ENCODE measurements at regions not wholly inside any gene's neighbourhood (a gene's known extent, or its start where the extent isn't known, plus 50 kb on each side); places are given as distances from the start of the nearest gene placed in this dataset.

DNA sequence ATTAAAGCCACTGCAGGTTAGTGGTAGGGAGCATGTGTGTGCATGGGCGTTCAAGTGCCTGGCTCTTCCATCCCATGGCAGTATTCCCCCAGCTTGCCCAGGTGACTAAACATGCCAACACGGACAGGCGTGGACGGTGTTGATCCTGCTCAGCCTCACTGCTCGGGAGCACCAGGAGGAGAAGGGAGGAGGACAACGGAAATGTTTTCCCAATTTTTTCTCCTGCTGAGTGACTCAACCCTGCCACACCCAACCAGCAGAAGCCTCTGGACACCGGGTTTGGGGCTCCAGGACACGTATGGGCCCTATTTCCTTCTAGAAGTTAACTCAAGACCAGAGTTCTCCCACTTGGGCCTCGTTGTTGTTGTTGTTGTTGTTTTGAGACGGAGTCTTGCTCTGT lies 139.1 kb downstream of the CYP26B1 start:
- H3K4me3 ChIP-seq (ENCODE audit: low read length) = no peak overlapping the region
- DNase-seq (ENCODE audit: low read depth, low spot score) = no peak

DNA sequence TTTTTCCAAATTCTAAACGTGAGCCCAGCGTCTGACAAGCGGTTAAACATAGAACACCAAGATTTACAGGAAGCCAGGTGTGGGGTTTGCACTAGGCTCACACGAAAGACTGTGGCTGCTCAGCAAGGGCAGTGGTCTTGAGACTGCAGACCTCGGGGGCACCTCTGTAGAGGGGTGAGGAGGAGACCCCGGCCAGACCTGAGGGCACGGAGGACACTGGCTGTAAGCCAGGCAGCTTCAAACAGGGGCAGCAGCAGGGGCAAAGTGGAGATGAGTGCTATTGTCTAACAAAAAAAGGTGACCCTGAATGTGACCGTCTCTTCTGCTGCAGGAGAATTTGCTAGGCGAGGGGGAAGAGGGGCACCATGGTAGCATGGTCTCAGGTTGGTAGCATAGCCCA lies 140.3 kb downstream of the CYP26B1 start:
- DNase-seq (ENCODE audit: low read depth, low spot score) = no peak
- no peak overlapping the region for H3K4me3 ChIP-seq (ENCODE audit: low read length)

DNA sequence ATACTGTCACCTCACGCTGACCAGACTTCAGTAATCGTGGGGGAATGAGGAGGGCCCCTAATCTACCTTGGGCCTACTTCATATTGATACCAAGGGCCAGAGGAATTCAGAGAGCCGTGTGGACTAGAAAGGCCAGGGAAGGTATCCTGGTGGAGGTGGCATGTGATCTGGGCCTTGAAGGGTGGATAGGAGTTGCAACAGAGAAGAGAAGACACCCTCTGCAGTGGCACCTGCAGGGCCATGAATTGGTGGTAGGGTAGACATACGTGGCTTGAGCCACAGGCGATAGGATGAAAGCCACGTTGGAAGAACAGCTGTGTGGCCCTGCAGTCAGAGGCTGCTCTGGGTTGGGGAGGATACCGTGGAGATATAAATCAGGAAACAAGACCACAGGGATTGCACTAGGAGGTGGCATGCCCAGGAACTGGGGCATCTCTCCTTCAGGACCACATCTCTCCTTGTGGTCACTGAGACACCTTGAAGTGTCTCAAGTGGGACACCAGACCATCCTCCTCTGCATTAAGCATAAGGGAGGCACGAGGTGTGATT lies 141.4 kb downstream of the CYP26B1 start:
- DNase-seq (ENCODE audit: low read depth, low spot score) = no peak
- H3K4me3 ChIP-seq (ENCODE audit: low read length) = no peak overlapping the region

DNA sequence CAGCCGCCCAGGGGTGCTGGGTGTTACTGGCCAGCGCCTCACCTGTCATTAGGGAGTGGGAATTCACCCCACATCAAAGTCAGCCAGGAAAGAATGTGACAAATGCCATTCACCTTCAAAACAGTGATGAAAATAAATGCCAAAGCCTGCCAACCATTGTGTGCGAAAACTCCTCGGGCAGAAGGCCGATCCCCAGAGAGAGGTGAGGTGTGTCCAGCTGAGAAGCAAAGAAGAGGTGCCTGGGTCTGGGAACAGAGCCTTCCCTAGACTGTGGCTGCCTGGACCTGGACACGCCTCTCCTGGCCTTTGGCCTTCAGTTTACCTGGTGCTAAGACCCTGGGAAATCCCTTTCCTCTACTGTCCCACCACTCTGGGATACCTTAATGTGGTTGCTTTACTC lies 142.7 kb downstream of the CYP26B1 start:
- H3K4me3 ChIP-seq (ENCODE audit: low read length) = no peak overlapping the region
- no peak for DNase-seq (ENCODE audit: low read depth, low spot score)

DNA sequence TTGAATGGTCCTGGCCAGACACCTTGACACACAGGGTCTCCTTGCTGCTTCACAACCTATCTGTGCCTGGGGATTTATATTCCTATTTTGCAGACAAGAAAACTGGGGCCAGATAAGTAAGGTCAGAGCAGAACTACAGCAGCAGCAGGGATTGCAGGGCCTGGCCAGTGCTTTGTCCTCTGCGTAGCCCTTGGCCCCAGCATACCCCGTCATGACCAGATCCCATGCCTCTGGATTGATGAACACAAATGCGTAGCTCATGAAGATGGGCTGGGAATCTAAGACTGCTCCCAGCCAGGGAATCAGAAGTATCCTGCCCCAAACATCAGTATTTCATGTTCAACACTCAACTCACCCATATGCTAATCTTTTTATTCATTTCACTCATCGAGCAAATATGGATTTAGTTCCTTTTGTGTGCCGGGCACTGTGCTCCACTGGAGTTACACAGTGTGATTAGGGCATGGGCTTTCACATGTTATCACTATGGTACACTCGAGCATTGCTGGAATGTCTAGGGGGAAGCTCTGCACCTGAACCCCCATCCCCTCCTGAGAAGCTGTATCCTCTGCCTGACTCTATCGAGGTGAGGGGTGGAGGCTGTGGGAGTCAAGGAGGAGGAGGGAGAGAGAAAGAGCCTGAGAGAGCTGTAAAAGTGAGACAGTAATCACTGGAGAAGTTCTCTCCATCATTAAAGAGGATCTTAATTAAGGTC lies 143.3 kb downstream of the CYP26B1 start:
- DNase-seq (ENCODE audit: low read depth, low spot score) = no peak
- H3K4me3 ChIP-seq (ENCODE audit: low read length) = no peak overlapping the region

DNA sequence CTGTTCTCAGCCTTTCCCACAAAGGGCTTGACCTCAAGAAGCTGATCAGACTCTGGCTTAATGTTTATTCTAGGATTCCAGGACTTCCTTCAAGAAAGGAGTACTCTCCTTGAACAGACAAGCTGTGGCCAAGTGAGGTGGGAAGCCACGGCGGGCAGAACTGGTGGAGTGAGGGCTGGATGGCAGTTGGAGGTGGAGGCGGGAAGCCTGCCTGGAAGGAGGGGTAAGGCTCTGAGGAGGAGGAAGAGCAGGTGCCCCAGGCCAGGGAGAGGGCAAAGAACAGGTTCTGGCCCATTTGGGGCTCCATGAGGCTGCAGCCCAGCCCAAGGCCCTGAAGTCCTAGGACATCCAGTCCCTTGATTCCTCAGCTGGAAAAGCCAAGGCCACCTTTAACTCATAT lies 143.9 kb downstream of the CYP26B1 start:
- no peak overlapping the region for H3K4me3 ChIP-seq (ENCODE audit: low read length)
- no peak for DNase-seq (ENCODE audit: low read depth, low spot score)

DNA sequence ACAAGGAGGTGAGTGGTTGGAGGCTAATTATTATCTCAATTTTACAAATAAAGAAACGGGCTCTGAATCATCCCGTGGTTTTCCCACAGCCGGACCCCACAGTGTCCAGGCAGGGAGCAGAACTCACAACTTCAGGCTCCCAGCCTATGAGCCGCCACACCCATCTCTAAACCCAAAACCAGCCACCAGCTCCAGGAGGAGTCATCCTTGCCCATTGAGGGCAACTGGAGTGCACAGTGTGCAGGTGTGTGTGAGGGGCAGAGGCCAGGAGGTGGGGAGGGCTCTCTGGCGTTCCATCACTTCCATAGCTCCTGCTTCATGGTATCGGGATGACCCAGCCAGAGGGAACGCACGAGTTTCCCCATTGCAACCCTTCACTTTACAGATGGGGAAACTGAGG lies 144.5 kb downstream of the CYP26B1 start:
- DNase-seq (ENCODE audit: low read depth, low spot score) = no peak

DNA sequence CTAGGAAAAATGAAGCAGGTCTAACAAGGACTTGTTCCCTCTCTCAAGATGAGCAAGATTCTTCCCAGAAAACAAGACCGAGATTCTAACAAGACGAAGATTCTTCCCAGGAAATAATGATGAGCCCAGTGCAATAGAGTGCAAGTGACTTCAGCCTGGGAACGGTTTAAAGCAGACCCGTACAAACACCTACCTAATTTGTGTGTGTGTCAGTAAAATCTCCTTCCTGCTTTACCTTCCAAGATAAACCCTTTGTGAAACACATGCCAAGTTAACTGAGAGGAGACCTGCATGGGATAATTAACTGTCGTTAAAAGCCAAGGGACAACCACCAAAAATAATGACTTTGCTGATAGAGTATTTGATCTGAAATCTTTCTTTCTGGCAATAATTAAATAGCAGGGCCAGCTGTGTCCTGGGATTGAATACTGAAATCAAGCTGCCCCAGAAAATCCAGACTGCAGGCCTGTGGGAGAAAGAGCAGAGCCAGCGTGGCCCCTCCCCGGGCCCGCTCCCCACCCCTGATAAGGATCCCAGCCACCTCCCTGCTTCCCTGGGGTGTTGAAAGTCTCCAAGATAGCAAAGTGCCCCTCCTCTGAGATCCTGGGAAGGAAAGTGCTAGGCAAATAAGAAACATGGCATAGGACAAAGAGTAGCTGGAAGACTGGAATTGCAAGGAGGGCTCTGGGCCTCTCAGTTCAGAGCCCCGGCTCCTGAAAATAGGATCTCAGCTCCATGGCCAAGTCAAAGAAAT lies 145.5 kb downstream of the CYP26B1 start:
- no peak for DNase-seq (ENCODE audit: low read depth, low spot score)

More for the DNA sequence above, 144.5 kb downstream of the CYP26B1 start:
- no peak overlapping the region for H3K4me3 ChIP-seq (ENCODE audit: low read length)

DNA sequence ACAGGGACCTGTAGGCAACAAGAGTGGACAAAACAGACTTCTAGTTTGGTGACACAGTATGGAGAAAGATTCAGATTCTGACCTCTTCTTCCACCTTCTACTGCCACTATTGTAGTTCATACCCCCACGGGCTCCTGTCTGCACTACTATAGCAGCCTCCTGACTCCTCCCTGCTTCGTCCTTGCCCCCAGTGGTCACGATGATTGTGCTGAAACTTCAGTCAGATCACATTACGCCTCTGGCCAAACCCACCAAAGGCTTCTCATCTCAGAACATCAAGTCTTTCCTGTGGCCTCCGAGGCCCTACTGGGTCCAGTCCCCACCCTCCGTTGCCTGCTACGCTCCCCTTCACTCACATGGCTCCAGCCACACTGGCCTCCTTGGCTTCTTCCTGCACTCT lies 147.6 kb downstream of the CYP26B1 start:
- H3K4me3 ChIP-seq (ENCODE audit: low read length) = no peak overlapping the region
- no peak for DNase-seq (ENCODE audit: low read depth, low spot score)

More for the DNA sequence above, 145.5 kb downstream of the CYP26B1 start:
- no peak overlapping the region for H3K4me3 ChIP-seq (ENCODE audit: low read length)

DNA sequence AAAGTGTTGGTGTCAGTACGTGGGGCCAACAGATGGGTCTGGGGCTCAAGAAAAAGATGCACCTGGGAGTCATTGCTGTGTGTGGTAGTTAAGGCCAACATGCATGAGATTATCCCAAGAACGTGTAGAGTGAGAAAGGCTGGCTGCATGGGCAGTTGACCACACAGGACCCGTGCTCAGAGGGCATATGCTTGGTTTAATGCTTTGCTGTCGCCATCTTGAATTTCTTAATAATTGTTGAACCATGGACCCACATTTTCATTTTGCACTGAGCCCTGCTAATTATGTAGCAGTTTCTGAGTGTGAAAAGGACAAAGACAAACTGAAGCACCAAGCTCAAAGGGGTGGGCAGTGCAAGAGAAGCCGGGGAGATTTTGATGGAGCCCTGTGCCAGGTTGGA lies 148.1 kb downstream of the CYP26B1 start:
- no peak overlapping the region for H3K4me3 ChIP-seq (ENCODE audit: low read length)
- no peak for DNase-seq (ENCODE audit: low read depth, low spot score)

DNA sequence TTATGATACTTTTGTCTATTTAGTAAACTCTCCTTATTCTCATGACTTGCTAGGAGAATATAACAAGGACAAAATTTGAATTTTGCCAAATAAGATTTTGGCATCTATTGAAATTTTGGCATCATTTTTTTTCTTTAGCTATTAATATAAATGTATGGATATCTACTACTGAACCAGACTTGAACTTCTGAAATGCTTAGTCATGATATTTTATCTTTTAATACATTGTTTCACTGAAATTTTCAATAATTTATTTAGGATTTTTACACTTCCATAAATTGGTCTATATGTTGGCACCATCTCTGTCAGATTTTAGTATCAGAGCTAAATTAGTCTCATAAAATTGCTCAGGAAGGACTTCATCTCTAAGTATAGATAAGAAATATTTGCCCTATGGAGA lies 149.8 kb downstream of the CYP26B1 start:
- DNase-seq (ENCODE audit: low read depth, low spot score) = no peak
- no peak overlapping the region for H3K4me3 ChIP-seq (ENCODE audit: low read length)

DNA sequence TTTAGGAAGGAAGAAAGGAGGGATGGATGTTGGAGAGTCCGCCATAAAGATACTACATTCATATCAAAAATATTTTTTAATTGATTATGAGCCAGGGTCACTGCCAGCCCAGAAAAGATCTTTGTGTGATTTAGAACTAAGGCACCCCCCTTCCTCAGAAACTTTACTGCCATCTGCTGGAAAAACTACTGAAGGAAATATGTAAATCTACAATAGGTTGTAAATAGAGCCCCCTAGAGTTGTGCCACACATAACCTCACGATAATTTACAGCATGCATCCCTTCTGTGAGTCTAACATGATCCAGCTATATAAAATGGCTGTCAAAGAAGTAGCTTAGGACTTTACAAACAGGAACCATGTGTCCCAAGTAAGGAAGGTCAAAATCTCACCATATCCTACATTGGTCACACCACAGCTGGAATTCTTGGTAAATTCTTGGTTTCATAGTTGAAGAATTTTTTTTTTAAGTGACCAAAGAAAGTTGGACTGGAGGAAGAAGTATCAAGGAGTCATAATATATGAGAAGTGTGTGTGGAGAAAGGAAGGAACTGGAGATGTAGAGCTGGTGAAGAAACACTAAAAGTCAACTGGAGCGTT lies 152.5 kb downstream of the CYP26B1 start:
- peak; percentile 25 for DNase-seq (ENCODE audit: low read depth, low spot score)
- no peak overlapping the region for H3K4me3 ChIP-seq (ENCODE audit: low read length)

DNA sequence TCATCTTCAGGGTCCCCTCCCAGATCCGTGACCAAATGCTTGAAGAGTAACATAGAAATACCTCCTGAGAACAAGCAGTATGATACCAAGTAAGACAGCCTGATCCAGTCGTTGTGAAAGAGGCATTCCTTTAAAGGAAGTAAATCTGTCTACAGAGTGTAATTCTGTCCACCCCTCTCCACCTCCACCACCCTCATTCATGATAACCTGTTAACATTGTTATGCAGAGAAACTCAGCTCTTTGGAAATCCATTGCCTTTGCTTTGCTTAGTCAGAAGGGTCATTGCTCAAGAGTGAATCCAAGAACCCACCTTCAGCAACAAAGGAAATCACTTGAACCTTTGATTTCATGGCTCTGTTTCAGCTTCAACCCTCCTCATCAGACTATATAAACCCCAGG lies 155.6 kb downstream of the CYP26B1 start:
- DNase-seq (ENCODE audit: low read depth, low spot score) = no peak
- no peak overlapping the region for H3K4me3 ChIP-seq (ENCODE audit: low read length)

DNA sequence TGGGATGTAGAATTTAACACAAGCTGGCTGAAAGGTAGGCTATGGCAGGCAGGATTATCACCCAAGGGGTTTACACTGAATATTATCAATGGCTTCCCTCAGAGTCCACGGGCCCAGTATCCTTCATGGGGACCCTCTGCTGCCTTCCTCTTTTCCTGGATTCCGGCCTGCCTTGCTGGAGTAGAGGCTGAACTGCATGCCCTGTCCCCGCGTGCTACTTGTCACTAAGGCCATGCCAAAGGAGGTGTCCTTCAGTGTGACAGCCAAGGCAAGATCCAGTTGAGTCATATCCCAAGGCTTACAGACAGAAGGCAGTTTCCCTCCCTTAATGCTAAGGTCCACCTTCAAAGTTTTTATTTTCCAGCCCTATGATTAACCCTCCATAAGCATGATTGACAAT lies 156.3 kb downstream of the CYP26B1 start:
- no peak overlapping the region for H3K4me3 ChIP-seq (ENCODE audit: low read length)
- no peak for DNase-seq (ENCODE audit: low read depth, low spot score)

DNA sequence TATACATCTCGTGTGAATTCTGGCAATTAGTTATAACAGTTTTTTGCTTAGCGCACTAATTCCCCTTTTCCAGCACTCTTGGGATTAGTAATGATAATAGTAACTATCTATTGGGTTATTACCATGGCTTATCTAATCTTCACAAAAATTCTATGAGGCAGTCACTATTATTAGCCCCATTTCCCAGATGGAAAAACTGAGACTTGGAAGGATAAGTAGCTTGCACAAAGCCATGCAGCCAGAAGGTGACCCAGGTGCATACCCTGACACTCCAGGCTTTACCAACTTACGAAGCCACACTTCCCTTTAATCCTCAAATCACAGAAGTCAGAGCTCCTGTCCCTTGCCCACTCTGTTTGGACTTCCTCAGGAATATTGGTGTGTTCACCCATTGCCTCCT lies 156.8 kb downstream of the CYP26B1 start:
- DNase-seq (ENCODE audit: low read depth, low spot score) = no peak

DNA sequence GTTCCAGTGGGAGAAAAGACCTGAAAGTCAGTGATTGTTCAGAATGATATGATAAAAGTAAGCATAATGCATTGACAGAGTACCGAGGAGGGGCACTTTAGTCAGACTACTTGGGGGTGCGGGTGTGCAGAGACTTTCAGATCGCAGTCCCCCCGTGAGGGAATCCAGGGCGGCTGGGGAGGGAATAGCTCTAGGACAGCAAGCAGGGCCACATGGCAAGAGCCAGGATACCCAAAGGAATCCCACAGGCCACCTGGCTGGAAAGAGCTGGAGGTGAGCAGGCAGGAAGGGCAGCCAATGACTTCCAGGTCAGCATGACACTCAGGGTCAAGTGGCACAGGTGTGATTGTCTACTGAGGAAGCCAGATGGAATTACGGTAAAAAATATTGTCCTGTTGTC lies 157.5 kb downstream of the CYP26B1 start:
- H3K4me3 ChIP-seq (ENCODE audit: low read length) = no peak overlapping the region
- no peak for DNase-seq (ENCODE audit: low read depth, low spot score)

More for the DNA sequence above, 156.8 kb downstream of the CYP26B1 start:
- no peak overlapping the region for H3K4me3 ChIP-seq (ENCODE audit: low read length)

DNA sequence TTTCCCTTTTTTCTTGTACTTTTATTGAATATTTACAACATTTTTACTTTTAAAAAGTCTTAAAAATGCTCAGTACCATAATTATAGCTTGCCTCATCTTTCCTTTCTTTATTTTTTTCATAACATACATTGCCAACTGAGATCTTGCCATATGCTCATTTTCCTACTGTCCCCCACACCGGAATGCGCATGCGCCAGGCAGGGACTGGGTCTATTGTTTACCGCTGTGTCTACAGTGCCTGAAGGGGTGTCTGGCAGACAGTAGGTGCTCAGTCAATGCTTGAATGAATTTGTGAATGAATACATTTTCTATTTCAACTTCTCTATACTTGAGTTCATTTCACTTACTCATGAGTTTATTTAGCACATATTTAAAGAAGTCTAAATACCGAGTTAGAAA lies 158.0 kb downstream of the CYP26B1 start:
- no peak overlapping the region for H3K4me3 ChIP-seq (ENCODE audit: low read length)
- no peak for DNase-seq (ENCODE audit: low read depth, low spot score)

DNA sequence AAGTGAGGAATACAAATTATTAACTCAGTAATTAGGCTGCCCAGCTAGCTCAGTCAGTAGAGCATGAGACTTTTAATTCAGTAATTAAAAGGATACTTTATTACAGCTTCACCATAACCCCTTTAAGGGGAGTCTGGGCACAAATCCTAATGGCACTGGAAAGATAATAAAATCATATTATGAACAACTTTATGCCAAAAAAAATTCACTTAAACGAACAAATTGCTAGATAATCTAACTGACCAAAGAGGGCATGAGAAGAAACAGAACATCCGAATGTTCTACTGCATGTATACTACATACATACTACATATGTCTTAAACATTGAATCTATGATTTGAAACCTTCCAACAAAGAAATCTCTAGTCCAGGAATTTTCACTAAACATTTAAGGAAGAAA lies 159.5 kb downstream of the CYP26B1 start:
- H3K4me3 ChIP-seq (ENCODE audit: low read length) = no peak overlapping the region
- no peak for DNase-seq (ENCODE audit: low read depth, low spot score)

DNA sequence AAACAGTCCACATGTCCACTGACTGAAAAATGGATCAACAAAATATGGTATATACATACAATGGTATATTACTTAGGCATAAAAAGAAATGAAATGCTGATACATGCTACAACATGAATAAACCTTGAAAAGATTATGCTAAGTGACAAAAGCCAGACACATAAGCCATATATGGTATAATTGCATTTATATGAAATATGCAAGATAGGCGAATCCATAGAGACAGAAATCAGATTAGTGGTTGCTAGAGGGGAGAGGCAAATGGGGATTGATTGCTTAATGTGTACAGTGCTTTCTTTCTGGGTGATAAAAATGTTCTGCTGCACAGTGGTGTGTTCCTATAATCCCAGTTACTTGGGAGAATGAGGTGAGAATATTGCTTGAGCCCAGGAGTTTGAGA lies 171.0 kb downstream of the CYP26B1 start:
- DNase-seq (ENCODE audit: low read depth, low spot score) = no peak

DNA sequence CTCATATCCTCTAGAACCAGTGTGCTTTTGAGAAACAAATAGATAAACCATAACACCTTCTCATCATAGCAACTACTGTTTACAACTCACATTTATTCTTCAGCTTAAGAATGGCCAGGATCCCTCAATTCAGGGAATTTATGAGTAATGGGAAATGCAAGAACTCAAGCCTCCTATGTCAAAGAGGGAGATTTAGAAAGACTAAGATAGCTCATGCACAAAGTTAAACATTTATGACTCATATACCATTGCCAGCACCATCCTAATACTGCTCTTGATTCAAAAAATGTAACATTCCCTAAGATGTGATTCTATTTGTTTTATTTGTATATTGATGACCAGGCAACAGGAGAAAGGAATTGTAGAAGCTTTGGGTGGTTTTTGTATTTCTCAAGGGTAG lies 172.8 kb downstream of the CYP26B1 start:
- H3K4me3 ChIP-seq (ENCODE audit: low read length) = no peak overlapping the region
- no peak for DNase-seq (ENCODE audit: low read depth, low spot score)

More for the DNA sequence above, 171.0 kb downstream of the CYP26B1 start:
- H3K4me3 ChIP-seq (ENCODE audit: low read length) = no peak overlapping the region

Measured in Jurkat, Clone E6-1 (cell line).